DOHH2 (cell line): ENCODE measurements at regions not wholly inside any gene's neighbourhood (a gene's known extent, or its start where the extent isn't known, plus 50 kb on each side); places are given as distances from the start of the nearest gene placed in this dataset.

ENCODE experiments used
- H3F3A ChIP-seq: fragments of 200-600 bp; sonication (generic), shearing (Covaris generic); 2 replicates; pipeline ENCODE4 v1.6.0; 2016; ENCODE audit warnings: antibody characterized with exemption, mild to moderate bottlenecking; ENCODE audit not compliant: control insufficient read depth, insufficient read depth
- H3K27ac ChIP-seq: fragments of 200-600 bp; sonication (generic); 2 replicates; pipeline ENCODE4 v1.5.1; 2014; ENCODE audit warnings: low read depth, mild to moderate bottlenecking, low read length, moderate library complexity
- H3K27me3 ChIP-seq: fragments of 200-600 bp; sonication (generic); 2 replicates; pipeline ENCODE4 v1.6.1; 2014; ENCODE audit warnings: mild to moderate bottlenecking, low read length, mixed read lengths; ENCODE audit not compliant: control insufficient read depth
- H3K36me3 ChIP-seq: fragments of 200-600 bp; sonication (generic); 2 replicates; pipeline ENCODE4 v1.6.1; 2014; ENCODE audit warnings: mild to moderate bottlenecking, low read length, moderate library complexity, mixed read lengths; ENCODE audit not compliant: control insufficient read depth
- H3K4me1 ChIP-seq: fragments of 200-600 bp; sonication (generic); 2 replicates; pipeline ENCODE4 v1.6.1; 2014; ENCODE audit warnings: mild to moderate bottlenecking, low read length, mixed read lengths; ENCODE audit not compliant: control insufficient read depth
- H3K4me2 ChIP-seq: fragments of 200-600 bp; sonication (generic); 2 replicates; pipeline ENCODE4 v1.6.0; 2014; ENCODE audit warnings: mild to moderate bottlenecking, low read length, moderate library complexity
- H3K4me3 ChIP-seq: fragments of 200-600 bp; sonication (generic); 2 replicates; pipeline ENCODE4 v1.5.1; 2014; ENCODE audit warnings: mild to moderate bottlenecking, low read length, mixed read lengths
- H3K79me2 ChIP-seq: fragments of 200-600 bp; sonication (generic); 2 replicates; pipeline ENCODE4 v1.6.1; 2014; ENCODE audit warnings: mild to moderate bottlenecking, low read length, mixed read lengths; ENCODE audit not compliant: control insufficient read depth
- H3K9me2 ChIP-seq: fragments of 200-600 bp; sonication (generic); replicated peaks from 2 replicates; pipeline ENCODE4 v1.6.1; 2014; ENCODE audit warnings: mild to moderate bottlenecking, low read length, mixed read lengths; ENCODE audit not compliant: control insufficient read depth
- H3K9me3 ChIP-seq: fragments of 200-600 bp; sonication (generic); 2 replicates; pipeline ENCODE4 v1.6.1; 2014; ENCODE audit warnings: antibody characterized with exemption, low read length, mixed read lengths; ENCODE audit not compliant: control insufficient read depth, insufficient read depth
- H4K20me1 ChIP-seq: fragments of 200-600 bp; sonication (generic); 2 replicates; pipeline ENCODE4 v1.6.0; 2014; ENCODE audit warnings: low read depth, mild to moderate bottlenecking, antibody characterized with exemption, low read length, moderate library complexity; ENCODE audit not compliant: control insufficient read depth, insufficient read depth
- CTCF ChIP-seq: fragments of 200-600 bp; sonication (generic); IDR thresholded peaks from one replicate; pipeline ENCODE4 v1.5.1; 2014; ENCODE audit warnings: antibody characterized with exemption, mild to moderate bottlenecking, low read depth, low read length; ENCODE audit not compliant: poor library complexity, severe bottlenecking
- EZH2phosphoT487 ChIP-seq: fragments of 200-600 bp; sonication (generic); IDR thresholded peaks from 2 replicates; pipeline ENCODE4 v1.6.1; 2017; ENCODE audit warnings: borderline replicate concordance, mild to moderate bottlenecking, antibody characterized with exemption, low read length, moderate library complexity, mixed read lengths

- H3K36me3 ChIP-seq: no peaks in the 10 kb centered on the region
- H3K4me2 ChIP-seq: no peak overlapping the region
- no peaks in the 10 kb centered on the region for H3K4me1 ChIP-seq
- H3K4me3 ChIP-seq: no peak overlapping the region
- H4K20me1 ChIP-seq: no peaks in the 10 kb centered on the region
- no peak overlapping the region for H3K27ac ChIP-seq
- H3K9me2 ChIP-seq: no peaks in the 10 kb centered on the region
- no peaks in the 10 kb centered on the region for H3K9me3 ChIP-seq
- H3K79me2 ChIP-seq: no peaks in the 10 kb centered on the region
- H3K27me3 ChIP-seq: peaks cover 31% of the 10 kb centered on the region
- TF ChIP-seq EZH2phosphoT487 (no peak), CTCF (no peak)
- H3F3A ChIP-seq: no peaks in the 10 kb centered on the region
Measured at GRCh38 chr6:6911391-6911790, 196.4 kb upstream of the RREB1 start.

GRCh38 chr6:6912817-6913744 is 194.7 kb upstream of the RREB1 start:
- Histone ChIP-seq H3K27ac (no peak overlapping the region), H3K9me3 (no peaks in the 10 kb centered on the region), H3K4me2 (no peak overlapping the region)

GRCh38 chr6:6915219-6915618 is 192.5 kb upstream of the RREB1 start:
- no peak for TF ChIP-seq EZH2phosphoT487
- TF ChIP-seq CTCF: no peak
- no peak overlapping the region for H3K27ac ChIP-seq
- no peak overlapping the region for H3K4me2 ChIP-seq

More at GRCh38 chr6:6912817-6913744, 194.7 kb upstream of the RREB1 start:
- Histone ChIP-seq H3K9me2 (no peaks in the 10 kb centered on the region), H3K36me3 (no peaks in the 10 kb centered on the region), H3K27me3 (peaks cover 26% of the 10 kb centered on the region), H3K79me2 (no peaks in the 10 kb centered on the region), H3K4me3 (no peak overlapping the region), H3F3A (no peaks in the 10 kb centered on the region), H4K20me1 (no peaks in the 10 kb centered on the region), H3K4me1 (no peaks in the 10 kb centered on the region)
- TF ChIP-seq EZH2phosphoT487: no peak
- no peak for TF ChIP-seq CTCF

More at GRCh38 chr6:6915219-6915618, 192.5 kb upstream of the RREB1 start:
- H3K4me3 ChIP-seq: no peak overlapping the region
- H3K79me2 ChIP-seq: no peaks in the 10 kb centered on the region
- no peaks in the 10 kb centered on the region for H3K36me3 ChIP-seq
- H3F3A ChIP-seq: no peaks in the 10 kb centered on the region
- H3K4me1 ChIP-seq: no peaks in the 10 kb centered on the region
- no peaks in the 10 kb centered on the region for H3K9me2 ChIP-seq
- H3K9me3 ChIP-seq: no peaks in the 10 kb centered on the region
- no peaks in the 10 kb centered on the region for H4K20me1 ChIP-seq
- H3K27me3 ChIP-seq: peaks cover 34% of the 10 kb centered on the region
